ENCODE measurements at regions not wholly inside any gene's neighbourhood (a gene's known extent, or its start where the extent isn't known, plus 50 kb on each side); places are given as distances from the start of the nearest gene placed in this dataset.

- DNase-seq (ENCODE audit: low read depth), result no peak
These were observed 59.1 kb upstream of the BOD1L2 start for GRCh38 chr18:57087644-57088376.

- no peak for DNase-seq (ENCODE audit: low read depth)
These were observed 58.0 kb upstream of the BOD1L2 start for GRCh38 chr18:57088883-57089282.

GRCh38 chr18:57089702-57090101, 57.2 kb upstream of the BOD1L2 start:
- no peak for DNase-seq (ENCODE audit: low read depth)

GRCh38 chr18:57091231-57091630, 55.7 kb upstream of the BOD1L2 start:
- no peak for DNase-seq (ENCODE audit: low read depth)

GRCh38 chr18:57094175-57094574, 52.7 kb upstream of the BOD1L2 start:
- no peak for DNase-seq (ENCODE audit: low read depth)

GRCh38 chr18:57095884-57096283, 51.0 kb upstream of the BOD1L2 start:
- peak; percentile 16 for DNase-seq (ENCODE audit: low read depth)
